WERI-Rb-1 (cell line): ENCODE measurements at regions not wholly inside any gene's neighbourhood (a gene's known extent, or its start where the extent isn't known, plus 50 kb on each side); places are given as distances from the start of the nearest gene placed in this dataset.

Source experiments
- DNase-seq: peaks from one replicate; pipeline ENCODE4 v3.0.0-alpha.2; 2020
- H3K27ac ChIP-seq: fragments of 250-450 bp; sonication (Bioruptor Pico); 2 replicates; pipeline ENCODE4 v1.5.1; 2020; ENCODE audit warnings: mild to moderate bottlenecking, moderate library complexity
- H3K27me3 ChIP-seq: fragments of 250-450 bp; sonication (Bioruptor Pico); 2 replicates; pipeline ENCODE4 v1.5.1; 2021; ENCODE audit warnings: mild to moderate bottlenecking, low read depth, moderate library complexity; ENCODE audit not compliant: insufficient read depth, severe bottlenecking
- H3K36me3 ChIP-seq: fragments of 250-450 bp; sonication (Bioruptor Pico); 2 replicates; pipeline ENCODE4 v1.5.1; 2020; ENCODE audit warnings: mild to moderate bottlenecking, moderate library complexity
- H3K4me3 ChIP-seq: 2 replicates; pipeline ENCODE4 v1.5.1; 2011; ENCODE audit warnings: low read depth, mild to moderate bottlenecking, control low read depth, low read length
- H3K9me3 ChIP-seq: fragments of 250-450 bp; sonication (Bioruptor Pico); 2 replicates; pipeline ENCODE4 v1.5.1; 2021; ENCODE audit warnings: mild to moderate bottlenecking, moderate library complexity; ENCODE audit not compliant: severe bottlenecking
- CTCF ChIP-seq: IDR thresholded peaks from 2 replicates; pipeline ENCODE4 v1.5.1; 2011; ENCODE audit warnings: low read depth, mild to moderate bottlenecking, control low read depth, inconsistent platforms, low read length

GRCh38 chr2:120452131-120452530 is 106.2 kb downstream of the INHBB start:
- Histone ChIP-seq H3K27me3 (no peaks in the 10 kb centered on the region), H3K9me3 (no peaks in the 10 kb centered on the region), H3K4me3 (no peak overlapping the region), H3K27ac (no peak overlapping the region), H3K36me3 (no peaks in the 10 kb centered on the region)
- TF ChIP-seq CTCF, result no peak
- DNase-seq, result no peak

GRCh38 chr2:120452945-120453634 is 107.2 kb downstream of the INHBB start:
- Histone ChIP-seq H3K27me3 (no peaks in the 10 kb centered on the region), H3K4me3 (no peak overlapping the region), H3K36me3 (no peaks in the 10 kb centered on the region), H3K9me3 (peaks cover 4% of the 10 kb centered on the region), H3K27ac (no peak overlapping the region)
- TF ChIP-seq CTCF, result no peak
- no peak for DNase-seq

GRCh38 chr2:120453635-120453998 is 107.7 kb downstream of the INHBB start:
- H3K27me3 ChIP-seq, result no peaks in the 10 kb centered on the region
- H3K4me3 ChIP-seq, result no peak overlapping the region
- DNase-seq, result no peak
- H3K36me3 ChIP-seq, result no peaks in the 10 kb centered on the region
- no peak overlapping the region for H3K27ac ChIP-seq
- no peak for TF ChIP-seq CTCF
- peaks cover 4% of the 10 kb centered on the region for H3K9me3 ChIP-seq

GRCh38 chr2:120454654-120455385 is 108.9 kb downstream of the INHBB start:
- Histone ChIP-seq H3K27ac (no peak overlapping the region), H3K27me3 (no peaks in the 10 kb centered on the region), H3K9me3 (peaks cover 4% of the 10 kb centered on the region), H3K36me3 (no peaks in the 10 kb centered on the region), H3K4me3 (no peak overlapping the region)
- TF ChIP-seq CTCF, result no peak
- no peak for DNase-seq

GRCh38 chr2:120455390-120455789 is 109.5 kb downstream of the INHBB start:
- H3K27me3 ChIP-seq, result no peaks in the 10 kb centered on the region
- no peak for DNase-seq
- no peak overlapping the region for H3K27ac ChIP-seq
- no peak for TF ChIP-seq CTCF
- H3K9me3 ChIP-seq, result peaks cover 4% of the 10 kb centered on the region
- H3K36me3 ChIP-seq, result no peaks in the 10 kb centered on the region
- H3K4me3 ChIP-seq, result no peak overlapping the region
